K562 (cell line): ENCODE measurements at regions not wholly inside any gene's neighbourhood (a gene's known extent, or its start where the extent isn't known, plus 50 kb on each side); places are given as distances from the start of the nearest gene placed in this dataset.

Source experiments
- ARID3B ChIP-seq: fragments of 250-450 bp; sonication (Bioruptor Pico); IDR thresholded peaks from 2 replicates; pipeline ENCODE4 v1.4.0; 2020; ENCODE audit warnings: borderline replicate concordance
- POLR2A ChIP-seq: fragments of 450-650 bp; conservative IDR thresholded peaks from 2 replicates; pipeline ENCODE4 v1.6.1; 2016
- ZNF274 ChIP-seq: IDR thresholded peaks from 2 replicates; pipeline ENCODE4 v1.6.1; 2011; ENCODE audit warnings: low read depth, mild to moderate bottlenecking, low read length, moderate library complexity, borderline replicate concordance

GRCh38 chr4:164648151-164648848 lies 105.6 kb upstream of the SMIM31 start:
- no peak for TF ChIP-seq ARID3B (CRISPR knock-in tag)
- no peak for TF ChIP-seq POLR2A
- TF ChIP-seq ZNF274: no peak
